ENCODE measurements at regions not wholly inside any gene's neighbourhood (a gene's known extent, or its start where the extent isn't known, plus 50 kb on each side); places are given as distances from the start of the nearest gene placed in this dataset.

DNA sequence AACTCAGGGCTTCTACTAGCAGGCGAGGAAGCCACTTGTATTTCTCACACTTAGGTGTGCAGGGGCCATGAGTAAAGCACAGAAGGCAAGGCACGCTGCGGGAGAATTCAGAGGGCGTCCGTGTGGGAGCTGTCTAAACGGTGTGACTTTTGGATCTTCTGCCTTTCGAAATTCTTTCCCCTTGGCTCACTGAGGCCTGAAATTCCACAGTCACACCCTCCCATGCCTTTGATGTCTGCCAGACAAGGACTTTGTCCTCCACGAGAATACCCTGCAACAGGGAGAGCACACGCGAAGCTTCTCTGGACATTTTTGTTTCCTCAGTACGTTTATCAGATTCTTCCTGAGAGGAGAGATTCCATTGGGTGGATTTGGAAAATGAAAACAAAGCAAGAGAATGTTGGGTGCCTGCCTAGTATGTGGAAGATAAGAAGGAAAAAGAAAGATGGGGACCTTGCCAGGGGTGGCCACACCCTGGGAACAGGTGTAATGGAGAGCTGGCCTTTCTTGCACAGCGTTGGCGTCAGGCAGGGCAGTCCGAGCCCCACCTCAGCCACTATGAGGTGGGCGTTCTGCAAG, 235.7 kb downstream of the MYLK4 start (continued):
- TF ChIP-seq THAP11 (CRISPR knock-in tag; IDR thresholded peaks at IDR 0.05), result peak; percentile 82
- peak; percentile 93 for TF ChIP-seq NCOA2 (CRISPR knock-in tag; IDR thresholded peaks at IDR 0.05)
- no peak for TF ChIP-seq SP2 (CRISPR knock-in tag; IDR thresholded peaks at IDR 0.05)
- TF ChIP-seq ARHGAP35 (CRISPR knock-in tag; IDR thresholded peaks at IDR 0.05; ENCODE audit: borderline replicate concordance), result peak; percentile 78; the same call in 1 of the 2 replicates
- peak; percentile 43 for TF ChIP-seq SMC3 (IDR thresholded peaks at IDR 0.05; ENCODE audit: low read length)
- no peak for TF ChIP-seq ATF7 (IDR thresholded peaks at IDR 0.05)
- peak; percentile 67; the same call in 1 of the 2 replicates for TF ChIP-seq ATF7 (CRISPR knock-in tag; IDR thresholded peaks at IDR 0.05)
- TF ChIP-seq, protein P1, sequence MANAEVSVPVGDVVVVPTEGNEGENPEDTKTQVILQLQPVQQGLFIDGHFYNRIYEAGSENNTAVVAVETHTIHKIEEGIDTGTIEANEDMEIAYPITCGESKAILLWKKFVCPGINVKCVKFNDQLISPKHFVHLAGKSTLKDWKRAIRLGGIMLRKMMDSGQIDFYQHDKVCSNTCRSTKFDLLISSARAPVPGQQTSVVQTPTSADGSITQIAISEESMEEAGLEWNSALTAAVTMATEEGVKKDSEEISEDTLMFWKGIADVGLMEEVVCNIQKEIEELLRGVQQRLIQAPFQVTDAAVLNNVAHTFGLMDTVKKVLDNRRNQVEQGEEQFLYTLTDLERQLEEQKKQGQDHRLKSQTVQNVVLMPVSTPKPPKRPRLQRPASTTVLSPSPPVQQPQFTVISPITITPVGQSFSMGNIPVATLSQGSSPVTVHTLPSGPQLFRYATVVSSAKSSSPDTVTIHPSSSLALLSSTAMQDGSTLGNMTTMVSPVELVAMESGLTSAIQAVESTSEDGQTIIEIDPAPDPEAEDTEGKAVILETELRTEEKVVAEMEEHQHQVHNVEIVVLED (CRISPR knock-in tag; IDR thresholded peaks at IDR 0.05; ENCODE audit: borderline replicate concordance), result no peak; the same call in 1 of the 2 replicates
- TF ChIP-seq, protein P2, sequence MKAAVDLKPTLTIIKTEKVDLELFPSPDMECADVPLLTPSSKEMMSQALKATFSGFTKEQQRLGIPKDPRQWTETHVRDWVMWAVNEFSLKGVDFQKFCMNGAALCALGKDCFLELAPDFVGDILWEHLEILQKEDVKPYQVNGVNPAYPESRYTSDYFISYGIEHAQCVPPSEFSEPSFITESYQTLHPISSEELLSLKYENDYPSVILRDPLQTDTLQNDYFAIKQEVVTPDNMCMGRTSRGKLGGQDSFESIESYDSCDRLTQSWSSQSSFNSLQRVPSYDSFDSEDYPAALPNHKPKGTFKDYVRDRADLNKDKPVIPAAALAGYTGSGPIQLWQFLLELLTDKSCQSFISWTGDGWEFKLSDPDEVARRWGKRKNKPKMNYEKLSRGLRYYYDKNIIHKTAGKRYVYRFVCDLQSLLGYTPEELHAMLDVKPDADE (CRISPR knock-in tag; IDR thresholded peaks at IDR 0.05), result no peak
- TF ChIP-seq, protein P3, sequence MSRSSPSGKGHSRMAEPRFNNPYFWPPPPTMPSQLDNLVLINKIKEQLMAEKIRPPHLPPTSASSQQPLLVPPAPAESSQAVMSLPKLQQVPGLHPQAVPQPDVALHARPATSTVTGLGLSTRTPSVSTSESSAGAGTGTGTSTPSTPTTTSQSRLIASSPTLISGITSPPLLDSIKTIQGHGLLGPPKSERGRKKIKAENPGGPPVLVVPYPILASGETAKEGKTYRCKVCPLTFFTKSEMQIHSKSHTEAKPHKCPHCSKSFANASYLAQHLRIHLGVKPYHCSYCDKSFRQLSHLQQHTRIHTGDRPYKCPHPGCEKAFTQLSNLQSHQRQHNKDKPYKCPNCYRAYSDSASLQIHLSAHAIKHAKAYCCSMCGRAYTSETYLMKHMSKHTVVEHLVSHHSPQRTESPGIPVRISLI (CRISPR knock-in tag; IDR thresholded peaks at IDR 0.05; ENCODE audit: borderline replicate concordance), result peak; percentile 56; the same call in 1 of the 2 replicates
- no peak for TF ChIP-seq ZNF577 (CRISPR knock-in tag; IDR thresholded peaks at IDR 0.05; ENCODE audit: borderline replicate concordance, low read depth)
- peak; percentile 87 for TF ChIP-seq POGZ (CRISPR knock-in tag; IDR thresholded peaks at IDR 0.05)
- no peak for TF ChIP-seq PHF20 (CRISPR knock-in tag; IDR thresholded peaks at IDR 0.05)
- peak; percentile 87; the same call in 1 of the 2 replicates for TF ChIP-seq ZNF772 (CRISPR knock-in tag; IDR thresholded peaks at IDR 0.05)
- TF ChIP-seq ZFAT (CRISPR knock-in tag; conservative IDR thresholded peaks at IDR 0.05), result no peak
- TF ChIP-seq BCL6 (CRISPR knock-in tag; IDR thresholded peaks at IDR 0.05), result peak; percentile 89
- TF ChIP-seq TCF7 (IDR thresholded peaks at IDR 0.05; ENCODE audit: low read depth), result peak; percentile 96
- TF ChIP-seq ETV5 (CRISPR knock-in tag; IDR thresholded peaks at IDR 0.05; ENCODE audit: borderline replicate concordance), result peak; percentile 69; the same call in 1 of the 2 replicates
- TF ChIP-seq TOPORS (CRISPR knock-in tag; IDR thresholded peaks at IDR 0.05), result peak; percentile 70; the same call in 1 of the 2 replicates
- peak; percentile 93 for TF ChIP-seq REPIN1 (CRISPR knock-in tag; IDR thresholded peaks at IDR 0.05; ENCODE audit: borderline replicate concordance, low read depth)
- no peak for TF ChIP-seq NCOA5 (CRISPR knock-in tag; IDR thresholded peaks at IDR 0.05)
- TF ChIP-seq RELA (CRISPR knock-in tag; IDR thresholded peaks at IDR 0.05), result no peak
- TF ChIP-seq TBX2 (CRISPR knock-in tag; IDR thresholded peaks at IDR 0.05; ENCODE audit: borderline replicate concordance), result peak; percentile 100
- no peak for TF ChIP-seq THYN1 (CRISPR knock-in tag; IDR thresholded peaks at IDR 0.05; ENCODE audit: borderline replicate concordance, low read depth)
- no peak for TF ChIP-seq TBP (CRISPR knock-in tag; IDR thresholded peaks at IDR 0.05)
- TF ChIP-seq NFRKB (IDR thresholded peaks at IDR 0.05), result no peak
- TF ChIP-seq ZNF850 (CRISPR knock-in tag; conservative IDR thresholded peaks at IDR 0.05), result no peak
- no peak for TF ChIP-seq SIN3A (IDR thresholded peaks at IDR 0.05; ENCODE audit: borderline replicate concordance, low read depth, low read length)
- TF ChIP-seq ZNF878 (CRISPR knock-in tag; IDR thresholded peaks at IDR 0.05), result peak; percentile 81
